Endothelial cell (in vitro differentiated cells): ENCODE measurements at regions not wholly inside any gene's neighbourhood (a gene's known extent, or its start where the extent isn't known, plus 50 kb on each side); places are given as distances from the start of the nearest gene placed in this dataset.

Experiments used
- DNase-seq: peaks from one replicate; pipeline ENCODE4 v3.0.0; 2021; ENCODE audit warnings: low spot score
- H3K27ac Mint-ChIP-seq: one replicate; pipeline ENCODE4 v1.8.0; 2021; ENCODE audit warnings: mixed read lengths, inconsistent platforms; ENCODE audit not compliant: unreplicated experiment
- H3K27me3 Mint-ChIP-seq: one replicate; pipeline ENCODE4 v1.8.0; 2021; ENCODE audit warnings: mild to moderate bottlenecking, moderate library complexity, mixed read lengths, inconsistent platforms; ENCODE audit not compliant: unreplicated experiment
- H3K36me3 Mint-ChIP-seq: one replicate; pipeline ENCODE4 v1.8.0; 2021; ENCODE audit warnings: mild to moderate bottlenecking, low read depth, mixed read lengths, inconsistent platforms; ENCODE audit not compliant: unreplicated experiment
- H3K4me1 Mint-ChIP-seq: one replicate; pipeline ENCODE4 v1.8.0; 2021; ENCODE audit warnings: mild to moderate bottlenecking, mixed read lengths, inconsistent platforms; ENCODE audit not compliant: unreplicated experiment
- H3K4me3 Mint-ChIP-seq: one replicate; pipeline ENCODE4 v1.8.0; 2021; ENCODE audit warnings: mild to moderate bottlenecking, mixed read lengths, inconsistent platforms; ENCODE audit not compliant: unreplicated experiment
- H3K9me3 Mint-ChIP-seq: one replicate; pipeline ENCODE4 v1.8.0; 2021; ENCODE audit warnings: mixed read lengths, inconsistent platforms; ENCODE audit not compliant: unreplicated experiment
- CTCF ChIP-seq: fragments of 200-600 bp; sonication (generic); IDR thresholded peaks from one replicate; pipeline ENCODE4 v1.5.0; 2021; ENCODE audit warnings: antibody characterized with exemption; ENCODE audit not compliant: unreplicated experiment

- DNase-seq: no peak
- no peak overlapping the region for H3K4me3 Mint-ChIP-seq
- no peaks in the 10 kb centered on the region for H3K9me3 Mint-ChIP-seq
- no peaks in the 10 kb centered on the region for H3K36me3 Mint-ChIP-seq
- no peaks in the 10 kb centered on the region for H3K4me1 Mint-ChIP-seq
- no peaks in the 10 kb centered on the region for H3K27me3 Mint-ChIP-seq
- H3K27ac Mint-ChIP-seq: no peak overlapping the region
- TF ChIP-seq CTCF: no peak
Measured at GRCh38 chr6:90896075-90896547, 309.2 kb upstream of the MAP3K7 start.

GRCh38 chr6:90895299-90896074 is 308.6 kb upstream of the MAP3K7 start:
- no peak for DNase-seq
- Mint-ChIP-seq H3K4me1 (no peaks in the 10 kb centered on the region), H3K4me3 (no peak overlapping the region), H3K9me3 (no peaks in the 10 kb centered on the region), H3K27ac (no peak overlapping the region), H3K27me3 (no peaks in the 10 kb centered on the region), H3K36me3 (no peaks in the 10 kb centered on the region)
- TF ChIP-seq CTCF: no peak

GRCh38 chr6:90894285-90895130 is 307.6 kb upstream of the MAP3K7 start:
- Mint-ChIP-seq H3K36me3 (no peaks in the 10 kb centered on the region), H3K4me3 (no peak overlapping the region), H3K27me3 (no peaks in the 10 kb centered on the region), H3K27ac (no peak overlapping the region), H3K9me3 (no peaks in the 10 kb centered on the region), H3K4me1 (no peaks in the 10 kb centered on the region)
- DNase-seq: no peak
- TF ChIP-seq CTCF: no peak

GRCh38 chr6:90893400-90893799 is 306.5 kb upstream of the MAP3K7 start:
- no peaks in the 10 kb centered on the region for H3K9me3 Mint-ChIP-seq
- no peak overlapping the region for H3K27ac Mint-ChIP-seq

More at GRCh38 chr6:90893400-90893799, 306.5 kb upstream of the MAP3K7 start:
- no peaks in the 10 kb centered on the region for H3K36me3 Mint-ChIP-seq
- no peak overlapping the region for H3K4me3 Mint-ChIP-seq
- TF ChIP-seq CTCF: no peak
- H3K27me3 Mint-ChIP-seq: no peaks in the 10 kb centered on the region
- H3K4me1 Mint-ChIP-seq: no peaks in the 10 kb centered on the region
- no peak for DNase-seq
